ENCODE measurements at regions not wholly inside any gene's neighbourhood (a gene's known extent, or its start where the extent isn't known, plus 50 kb on each side); places are given as distances from the start of the nearest gene placed in this dataset.

GRCh38 chr4:35695421-35695820 is 548.9 kb downstream of the ARAP2 start:
- no peaks in the 10 kb centered on the region for H3K4me1 ChIP-seq (ENCODE audit: insufficient read depth, low read length)
- CTCF ChIA-PET: no interaction called here
- no peaks in the 10 kb centered on the region for H3K27me3 ChIP-seq (ENCODE audit: control insufficient read depth in 1 of 2, insufficient read depth in 2 of 2, low read length in 2 of 2)
- no peak for TF ChIP-seq CTCF (IDR thresholded peaks at IDR 0.05)
- Mint-ChIP-seq H3K27ac (no peak overlapping the region), H3K27me3 (no peaks in the 10 kb centered on the region), H3K4me1 (ENCODE audit: low read depth) (no peaks in the 10 kb centered on the region), H3K9me3 (peaks cover 2% of the 10 kb centered on the region), H3K36me3 (ENCODE audit: low read depth) (no peaks in the 10 kb centered on the region), H3K4me3 (no peak overlapping the region)
- POLR2A ChIA-PET: no interaction called here
- no peaks in the 10 kb centered on the region for H3K9me3 ChIP-seq (ENCODE audit: control insufficient read depth in 1 of 2, insufficient read depth in 1 of 2, low read length in 2 of 2)
- H3K36me3 ChIP-seq (ENCODE audit: insufficient read depth, low read length): no peaks in the 10 kb centered on the region
- DNase-seq (no peak), ATAC-seq (ENCODE audit: poor library complexity) (no peak)
- intact Hi-C loops (cut with DNase I, micrococcal nuclease): no loop called here
- no peak overlapping the region for H3K27ac ChIP-seq (ENCODE audit: low read depth in 1 of 2, low read length in 2 of 2)
- H3K4me3 ChIP-seq (ENCODE audit: low read length): no peak overlapping the region

GRCh38 chr4:35697210-35697736 is 547.0 kb downstream of the ARAP2 start:
- no peaks in the 10 kb centered on the region for H3K4me1 ChIP-seq (ENCODE audit: insufficient read depth, low read length)
- TF ChIP-seq CTCF (IDR thresholded peaks at IDR 0.05): no peak
- CTCF ChIA-PET: no interaction called here
- no peaks in the 10 kb centered on the region for H3K36me3 Mint-ChIP-seq (ENCODE audit: low read depth)
- no peak overlapping the region for H3K27ac Mint-ChIP-seq
- no peak overlapping the region for H3K4me3 ChIP-seq (ENCODE audit: low read length)
- H3K27me3 ChIP-seq (ENCODE audit: control insufficient read depth in 1 of 2, insufficient read depth in 2 of 2, low read length in 2 of 2): no peaks in the 10 kb centered on the region
- no peaks in the 10 kb centered on the region for H3K4me1 Mint-ChIP-seq (ENCODE audit: low read depth)
- DNase-seq (no peak), ATAC-seq (ENCODE audit: poor library complexity) (no peak)
- POLR2A ChIA-PET: no interaction called here
- H3K27ac ChIP-seq (ENCODE audit: low read depth in 1 of 2, low read length in 2 of 2): no peak overlapping the region
- H3K9me3 Mint-ChIP-seq: peaks cover 4% of the 10 kb centered on the region
- no peaks in the 10 kb centered on the region for H3K36me3 ChIP-seq (ENCODE audit: insufficient read depth, low read length)
- H3K9me3 ChIP-seq (ENCODE audit: control insufficient read depth in 1 of 2, insufficient read depth in 1 of 2, low read length in 2 of 2): no peaks in the 10 kb centered on the region
- intact Hi-C loops (cut with DNase I, micrococcal nuclease): no loop called here
- H3K27me3 Mint-ChIP-seq: no peaks in the 10 kb centered on the region
- no peak overlapping the region for H3K4me3 Mint-ChIP-seq

- Histone ChIP-seq H3K9me3 (ENCODE audit: control insufficient read depth in 1 of 2, insufficient read depth in 1 of 2, low read length in 2 of 2) (no peaks in the 10 kb centered on the region), H3K36me3 (ENCODE audit: insufficient read depth, low read length) (no peaks in the 10 kb centered on the region), H3K4me3 (ENCODE audit: low read length) (no peak overlapping the region), H3K27me3 (ENCODE audit: control insufficient read depth in 1 of 2, insufficient read depth in 2 of 2, low read length in 2 of 2) (no peaks in the 10 kb centered on the region), H3K27ac (ENCODE audit: low read depth in 1 of 2, low read length in 2 of 2) (no peak overlapping the region), H3K4me1 (ENCODE audit: insufficient read depth, low read length) (no peaks in the 10 kb centered on the region)
- Mint-ChIP-seq H3K9me3 (peaks cover 3% of the 10 kb centered on the region), H3K27ac (no peak overlapping the region), H3K4me1 (ENCODE audit: low read depth) (no peaks in the 10 kb centered on the region), H3K27me3 (no peaks in the 10 kb centered on the region), H3K4me3 (no peak overlapping the region), H3K36me3 (ENCODE audit: low read depth) (no peaks in the 10 kb centered on the region)
- DNase-seq (no peak), ATAC-seq (ENCODE audit: poor library complexity) (no peak)
- POLR2A ChIA-PET: no interaction called here
- intact Hi-C loops (cut with DNase I, micrococcal nuclease): no loop called here
- CTCF ChIA-PET: no interaction called here
- TF ChIP-seq CTCF (IDR thresholded peaks at IDR 0.05): no peak
Measured at GRCh38 chr4:35700663-35701062, 543.7 kb downstream of the ARAP2 start.
